Ovary (tissue), 7 donors: ENCODE measurements at regions not wholly inside any gene's neighbourhood (a gene's known extent, or its start where the extent isn't known, plus 50 kb on each side); places are given as distances from the start of the nearest gene placed in this dataset.

Experiments used
- DNase-seq, 5 donors: peaks; one replicate each; pipeline ENCODE4 v3.0.0-alpha.2; 2019 to 2020
- H3K27ac ChIP-seq, 2 donors: fragments of 200-600 bp; one replicate each; pipeline versions ENCODE4 v1.5.1 to v1.8.0; 2019 to 2022
- H3K27me3 ChIP-seq: fragments of 200-600 bp; one replicate; pipeline ENCODE4 v1.8.0; 2022
- H3K36me3 ChIP-seq: fragments of 200-600 bp; sonication (generic); one replicate; pipeline ENCODE4 v1.5.1; 2019
- H3K4me1 ChIP-seq: one replicate; pipeline ENCODE4 v1.8.1; 2013; ENCODE audit warnings: mild to moderate bottlenecking, moderate library complexity; ENCODE audit not compliant: insufficient read depth
- H3K4me3 ChIP-seq: fragments of 200-600 bp; sonication (generic); one replicate; pipeline ENCODE4 v1.5.1; 2017
- H3K9me3 ChIP-seq, 2 donors: fragments of 200-600 bp in 1 of 2; sonication (generic) in 1 of 2; one replicate each; pipeline versions ENCODE4 v1.5.1 to v1.8.1; 2013 to 2019; ENCODE audit warnings: mild to moderate bottlenecking in 1 of 2, moderate library complexity in 1 of 2
- EP300 ChIP-seq: sonication (generic); formaldehyde crosslinking; IDR thresholded peaks from one replicate; pipeline ENCODE4 v1.6.1; 2017; ENCODE audit warnings: antibody characterized with exemption
- POLR2A ChIP-seq: fragments of 450-650 bp; IDR thresholded peaks from one replicate; pipeline ENCODE4 v1.6.1; 2017; ENCODE audit warnings: antibody characterized with exemption, mild to moderate bottlenecking, moderate library complexity
- WGBS, 3 donors: extraction: QIAGEN DNeasy Blood & Tissue Kit in 1 of 3; methylation state at CpG; one replicate each; pipeline versions ENCODE4 v1.1.5 to v1.1.7; 2013 to 2017; 5-methylcytosine and 5-hydroxymethylcytosine counted together
- intact Hi-C, 4 donors: fragments of 100-400 bp; cut with DNase I; formaldehyde crosslinking; loops; one replicate each; pipeline versions ENCODE4 v1.11.0 to v1.15.1; 2022 to 2023
- TF ChIP-seq, protein P1 (sequence below), 3 donors: fragments of 450-650 bp in 2 of 3; fragments of 200-600 bp in 1 of 3; IDR thresholded peaks; one replicate each; pipeline versions ENCODE4 v1.5.1 to v1.8.0; 2016 to 2022; ENCODE audit warnings: antibody characterized with exemption in 3 of 3, mild to moderate bottlenecking in 1 of 3
- donor health status: DM: no; HTN: no; CAD: no; lungs with moderate emphysema.
- donor health status: DM: no; HTN: no; CAD: no.
- donor health status: Bipolar disorder and iron deficiency.
- donor health status: DM: no; HTN: no; CAD: no.
- donor health status: DM: yes; HTN: yes; CAD: no.

DNA sequence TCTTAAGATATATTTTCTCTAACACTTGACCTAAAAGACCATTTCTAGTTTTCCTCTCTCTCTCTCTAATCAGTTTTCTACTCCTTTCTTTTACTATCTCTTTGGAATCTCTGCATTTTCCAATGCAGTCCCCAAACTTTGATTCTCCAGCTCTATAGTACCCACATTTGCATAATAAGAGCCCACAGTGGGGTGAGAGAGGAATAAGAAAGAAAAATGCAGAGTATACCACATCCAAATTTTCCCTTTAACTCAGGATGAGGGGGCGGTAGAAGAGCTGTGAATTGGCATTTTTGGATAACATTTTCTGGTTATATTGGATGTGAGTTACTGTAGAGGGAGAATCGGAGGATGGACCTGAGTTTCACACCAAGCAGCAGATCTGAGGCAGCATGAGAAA is 74.4 kb upstream of the SOD3 start:
- DNase-seq, result no peak
- 81 to 83% (median 82%) methylated on average over 2 of the region's 2 CpGs for whole genome bisulfite sequencing, 3 donors
- Histone ChIP-seq H3K4me3 (no peak overlapping the region), H3K9me3 (no peaks in the 10 kb centered on the region), H3K4me1 (no peaks in the 10 kb centered on the region), H3K27ac (no peak overlapping the region), H3K36me3 (no peaks in the 10 kb centered on the region), H3K27me3 (no peaks in the 10 kb centered on the region)
- intact Hi-C loops, result no loop called here
- TF ChIP-seq, protein P1, sequence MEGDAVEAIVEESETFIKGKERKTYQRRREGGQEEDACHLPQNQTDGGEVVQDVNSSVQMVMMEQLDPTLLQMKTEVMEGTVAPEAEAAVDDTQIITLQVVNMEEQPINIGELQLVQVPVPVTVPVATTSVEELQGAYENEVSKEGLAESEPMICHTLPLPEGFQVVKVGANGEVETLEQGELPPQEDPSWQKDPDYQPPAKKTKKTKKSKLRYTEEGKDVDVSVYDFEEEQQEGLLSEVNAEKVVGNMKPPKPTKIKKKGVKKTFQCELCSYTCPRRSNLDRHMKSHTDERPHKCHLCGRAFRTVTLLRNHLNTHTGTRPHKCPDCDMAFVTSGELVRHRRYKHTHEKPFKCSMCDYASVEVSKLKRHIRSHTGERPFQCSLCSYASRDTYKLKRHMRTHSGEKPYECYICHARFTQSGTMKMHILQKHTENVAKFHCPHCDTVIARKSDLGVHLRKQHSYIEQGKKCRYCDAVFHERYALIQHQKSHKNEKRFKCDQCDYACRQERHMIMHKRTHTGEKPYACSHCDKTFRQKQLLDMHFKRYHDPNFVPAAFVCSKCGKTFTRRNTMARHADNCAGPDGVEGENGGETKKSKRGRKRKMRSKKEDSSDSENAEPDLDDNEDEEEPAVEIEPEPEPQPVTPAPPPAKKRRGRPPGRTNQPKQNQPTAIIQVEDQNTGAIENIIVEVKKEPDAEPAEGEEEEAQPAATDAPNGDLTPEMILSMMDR (IDR thresholded peaks at IDR 0.05), result no peak
- TF ChIP-seq POLR2A, result no peak
- no peak for TF ChIP-seq EP300

DNA sequence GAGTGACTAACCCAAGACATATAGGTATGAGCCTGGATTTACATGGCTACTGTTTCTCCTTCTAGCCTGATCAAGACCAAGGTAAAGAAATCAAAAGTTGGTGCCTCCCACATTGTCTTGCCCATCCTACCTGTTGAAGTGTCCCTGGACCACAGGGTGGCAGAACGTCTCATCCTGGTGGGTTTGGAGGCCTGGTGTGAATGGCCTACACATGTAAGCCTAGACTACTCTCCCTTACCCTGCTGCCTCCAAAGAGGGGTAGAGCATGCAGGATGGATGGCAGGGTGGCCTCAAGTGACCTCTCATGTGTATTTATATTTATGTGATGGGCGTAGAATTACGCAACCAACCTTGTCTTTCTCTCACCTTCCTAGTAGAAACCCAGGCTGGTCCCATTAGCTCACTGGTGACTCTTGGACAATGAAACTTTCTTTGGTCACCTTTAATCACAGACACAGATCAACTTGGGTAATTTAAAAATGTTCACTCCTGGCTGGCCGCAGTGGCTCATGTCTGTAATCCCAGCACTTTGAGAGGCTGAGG is 73.3 kb upstream of the SOD3 start:
- H3K36me3 ChIP-seq, result no peaks in the 10 kb centered on the region
- intact Hi-C loops, result no loop called here
- H3K27ac ChIP-seq, result no peak overlapping the region
- no peak for TF ChIP-seq EP300
- WGBS, 3 donors, result 89 to 94% (median 93%) methylated on average over 4 of the region's 4 CpGs
- H3K9me3 ChIP-seq, result no peaks in the 10 kb centered on the region
- no peak overlapping the region for H3K4me3 ChIP-seq
- H3K4me1 ChIP-seq, result no peaks in the 10 kb centered on the region
- no peak for DNase-seq
- no peaks in the 10 kb centered on the region for H3K27me3 ChIP-seq

DNA sequence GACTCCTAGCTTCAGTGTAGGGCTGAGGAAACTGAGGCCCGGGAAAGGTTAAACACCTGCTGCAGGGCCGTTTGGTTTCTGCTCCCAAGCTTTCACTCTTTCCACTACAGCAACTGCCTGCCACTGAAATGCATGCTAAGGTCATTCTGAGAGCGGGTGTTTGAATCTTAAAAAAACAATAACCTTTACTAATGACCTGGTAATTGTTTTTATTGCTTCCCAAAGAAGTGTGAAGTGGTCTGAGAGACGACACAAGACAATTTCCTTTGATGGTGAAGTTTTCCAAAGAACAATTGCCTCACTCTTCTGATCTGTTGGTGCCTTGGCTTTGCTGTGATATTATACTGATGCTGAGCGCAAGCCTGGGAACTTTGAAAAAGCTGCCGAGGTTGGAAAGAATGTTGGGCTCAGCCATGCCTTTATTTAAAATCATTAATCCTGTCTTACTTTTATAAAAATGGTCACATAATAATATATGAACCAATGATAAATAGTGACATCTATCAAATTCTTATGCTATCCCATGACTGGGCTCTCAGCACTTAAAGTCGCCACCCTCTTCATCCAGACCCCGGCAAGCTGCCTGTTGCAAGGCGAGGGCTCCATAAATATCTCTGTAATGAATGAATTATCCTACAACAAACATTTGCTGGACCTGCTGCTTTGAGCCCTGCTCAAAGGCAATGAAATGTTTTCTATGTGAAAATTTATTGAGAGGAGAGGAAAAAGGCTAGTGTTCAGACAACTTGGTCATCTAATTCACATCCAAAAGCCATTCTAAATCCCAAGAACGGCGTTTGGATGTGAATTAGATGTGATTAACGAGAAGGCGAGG is 67.8 kb upstream of the SOD3 start:
- DNase-seq, result no peak
- H3K4me1 ChIP-seq, result no peaks in the 10 kb centered on the region
- no peaks in the 10 kb centered on the region for H3K27me3 ChIP-seq
- intact Hi-C loops, result no loop called here
- TF ChIP-seq EP300, result no peak
- no peak for TF ChIP-seq POLR2A
- TF ChIP-seq, protein P1 (IDR thresholded peaks at IDR 0.05), result no peak
- no peaks in the 10 kb centered on the region for H3K9me3 ChIP-seq
- H3K36me3 ChIP-seq, result no peaks in the 10 kb centered on the region
- WGBS, 3 donors, result 37 to 40% (median 39%) methylated on average over 13 of the region's 13 CpGs
- H3K27ac ChIP-seq, result no peak overlapping the region
- H3K4me3 ChIP-seq, result no peak overlapping the region

DNA sequence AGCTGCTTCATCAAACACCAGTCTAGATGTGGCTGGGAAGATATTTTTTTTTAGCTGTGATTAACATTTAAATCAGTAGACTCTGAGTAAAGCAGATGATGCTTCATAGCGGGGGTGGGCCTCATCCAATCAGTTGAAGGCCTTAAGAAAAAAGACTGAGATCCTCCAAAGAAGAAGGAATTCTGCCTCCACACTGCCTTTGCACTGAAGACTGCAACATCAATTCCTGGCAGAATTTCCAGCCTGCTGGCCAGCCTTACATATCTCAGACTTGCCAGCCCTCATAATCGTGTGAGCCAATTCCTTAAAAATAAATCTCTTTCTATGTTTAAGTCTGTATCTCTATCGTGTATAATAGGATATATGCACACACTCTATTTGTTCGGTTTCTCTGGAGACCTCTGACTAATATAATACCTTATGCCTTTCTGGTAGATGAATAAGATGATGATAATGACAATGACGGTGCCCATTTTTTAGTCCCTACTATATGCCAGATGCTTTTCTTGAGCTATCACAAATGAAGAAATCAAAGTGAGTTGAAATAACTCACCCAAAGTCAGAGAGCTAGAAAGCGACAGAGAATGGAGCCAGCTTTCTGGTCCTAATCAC is 66.1 kb upstream of the SOD3 start:
- 47 to 58% (median 53%) methylated on average over 6 of the region's 6 CpGs for WGBS, 3 donors

More for the DNA sequence above, 66.1 kb upstream of the SOD3 start:
- no peaks in the 10 kb centered on the region for H3K9me3 ChIP-seq
- no peak for DNase-seq
- no peak overlapping the region for H3K27ac ChIP-seq
- no peaks in the 10 kb centered on the region for H3K36me3 ChIP-seq
- H3K27me3 ChIP-seq, result no peaks in the 10 kb centered on the region
- TF ChIP-seq, protein P1 (IDR thresholded peaks at IDR 0.05), result no peak
- TF ChIP-seq POLR2A, result no peak
- TF ChIP-seq EP300, result no peak
- H3K4me1 ChIP-seq, result no peaks in the 10 kb centered on the region
- intact Hi-C loops, result no loop called here
- H3K4me3 ChIP-seq, result no peak overlapping the region
